MG63 (cell line): ENCODE measurements at regions not wholly inside any gene's neighbourhood (a gene's known extent, or its start where the extent isn't known, plus 50 kb on each side); places are given as distances from the start of the nearest gene placed in this dataset.

Experiments used
- DNase-seq: peaks from one replicate; pipeline ENCODE4 v3.0.0-alpha.2; 2020
- H3K27me3 ChIP-seq: fragments of 250-450 bp; sonication (Bioruptor Pico); 2 replicates; pipeline ENCODE4 v1.5.1; 2020; ENCODE audit warnings: mild to moderate bottlenecking, moderate library complexity
- H3K36me3 ChIP-seq: fragments of 250-450 bp; sonication (Bioruptor Pico); 2 replicates; pipeline ENCODE4 v1.5.1; 2020; ENCODE audit warnings: mild to moderate bottlenecking, moderate library complexity
- H3K4me3 ChIP-seq: fragments of 250-450 bp; sonication (Bioruptor Pico); 2 replicates; pipeline ENCODE4 v1.5.1; 2020; ENCODE audit warnings: mild to moderate bottlenecking, moderate library complexity
- H3K9me3 ChIP-seq: fragments of 250-450 bp; sonication (Bioruptor Pico); 2 replicates; pipeline ENCODE4 v1.5.1; 2020; ENCODE audit warnings: mild to moderate bottlenecking, moderate library complexity

DNA sequence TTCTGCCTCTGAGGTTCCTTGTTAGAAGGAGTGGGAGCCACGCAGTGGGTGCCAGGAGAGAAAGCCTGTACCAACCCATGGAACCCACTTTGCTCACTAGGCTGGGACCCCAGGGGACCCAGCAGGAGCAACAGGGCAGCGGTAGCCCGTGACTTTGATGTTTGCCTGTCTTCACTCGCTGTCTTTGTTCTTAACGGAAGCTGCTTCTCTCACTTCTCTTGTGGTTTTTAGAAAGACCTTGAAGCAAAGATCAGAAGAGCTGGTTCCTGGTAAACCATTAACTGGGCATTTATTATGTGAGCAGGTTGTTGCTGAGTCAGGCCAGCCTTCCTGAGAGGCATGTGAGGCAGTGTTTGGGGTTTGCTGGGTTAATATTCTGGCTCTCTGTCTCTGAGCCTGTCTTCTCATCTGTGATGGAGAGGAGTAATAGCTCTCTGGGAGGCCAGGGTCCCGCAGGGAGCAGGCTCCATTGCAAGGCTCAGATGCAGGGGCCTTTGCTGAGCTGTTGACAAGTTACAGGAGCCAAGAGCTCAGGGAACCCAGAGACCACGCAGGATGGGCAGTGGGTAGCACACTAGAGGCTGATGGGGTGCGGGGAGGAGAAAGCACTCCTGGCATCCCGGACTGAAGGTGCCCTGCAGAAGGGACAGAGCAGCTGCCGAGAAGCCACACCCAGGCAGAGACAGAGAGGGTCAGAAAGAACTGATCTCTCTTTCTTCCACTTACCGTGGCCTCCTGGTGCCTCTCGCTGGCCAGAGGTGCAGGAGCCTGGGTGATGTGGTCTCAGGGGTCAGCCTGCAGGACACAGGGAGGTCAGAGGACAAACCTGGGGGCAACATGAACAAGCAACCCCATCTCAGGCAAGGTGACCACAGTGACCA lies 367.5 kb upstream of the C1orf174 start:
- Histone ChIP-seq H3K36me3 (no peaks in the 10 kb centered on the region), H3K4me3 (no peak overlapping the region), H3K27me3 (no peaks in the 10 kb centered on the region), H3K9me3 (no peaks in the 10 kb centered on the region)
- DNase-seq, result no peak

GRCh38 chr1:4268262-4268888 lies 368.3 kb upstream of the C1orf174 start:
- H3K4me3 ChIP-seq, result no peak overlapping the region
- no peaks in the 10 kb centered on the region for H3K36me3 ChIP-seq
- no peaks in the 10 kb centered on the region for H3K27me3 ChIP-seq
- no peaks in the 10 kb centered on the region for H3K9me3 ChIP-seq
- DNase-seq, result no peak

DNA sequence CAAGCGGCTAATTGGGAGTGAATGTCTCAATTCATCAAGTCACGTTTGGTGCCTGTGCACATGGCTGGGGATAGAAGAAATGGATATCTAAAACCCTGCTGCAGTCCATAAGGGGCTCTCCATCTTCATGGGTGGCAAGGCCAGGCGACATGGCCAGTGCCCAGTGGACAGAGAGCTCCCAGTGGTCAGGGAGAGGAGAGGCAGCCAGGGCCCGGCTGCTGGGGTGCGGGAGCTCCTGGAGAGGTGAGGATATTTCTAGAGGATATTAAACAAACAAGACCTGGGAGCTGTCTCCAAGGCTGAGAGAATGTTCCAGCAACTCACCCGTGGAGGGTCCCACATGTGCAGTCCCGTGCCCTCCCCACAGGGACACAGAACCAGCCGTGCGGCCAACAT lies 368.8 kb upstream of the C1orf174 start:
- Histone ChIP-seq H3K27me3 (no peaks in the 10 kb centered on the region), H3K4me3 (no peak overlapping the region), H3K36me3 (no peaks in the 10 kb centered on the region), H3K9me3 (no peaks in the 10 kb centered on the region)
- DNase-seq, result no peak

DNA sequence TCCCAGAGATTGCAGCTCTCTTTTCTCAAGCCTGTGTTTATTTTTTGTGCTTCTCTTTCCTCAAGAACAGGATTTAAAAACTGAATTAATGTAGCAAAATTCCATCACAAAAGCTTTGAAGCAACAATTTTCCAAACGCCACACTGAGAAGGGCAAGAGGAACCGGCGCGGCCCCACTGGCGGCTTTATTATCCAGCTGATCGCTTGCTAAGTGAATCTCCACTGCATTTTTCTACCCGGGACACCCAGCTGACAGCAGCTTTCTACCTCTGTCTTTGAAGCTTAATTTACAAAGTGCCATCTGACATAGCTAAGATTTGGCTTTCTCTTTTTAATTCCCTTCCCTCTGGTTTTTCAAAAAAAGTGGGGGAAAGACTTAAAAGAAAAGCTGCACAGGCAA lies 369.3 kb upstream of the C1orf174 start:
- Histone ChIP-seq H3K27me3 (no peaks in the 10 kb centered on the region), H3K9me3 (no peaks in the 10 kb centered on the region), H3K4me3 (no peak overlapping the region), H3K36me3 (no peaks in the 10 kb centered on the region)
- no peak for DNase-seq

DNA sequence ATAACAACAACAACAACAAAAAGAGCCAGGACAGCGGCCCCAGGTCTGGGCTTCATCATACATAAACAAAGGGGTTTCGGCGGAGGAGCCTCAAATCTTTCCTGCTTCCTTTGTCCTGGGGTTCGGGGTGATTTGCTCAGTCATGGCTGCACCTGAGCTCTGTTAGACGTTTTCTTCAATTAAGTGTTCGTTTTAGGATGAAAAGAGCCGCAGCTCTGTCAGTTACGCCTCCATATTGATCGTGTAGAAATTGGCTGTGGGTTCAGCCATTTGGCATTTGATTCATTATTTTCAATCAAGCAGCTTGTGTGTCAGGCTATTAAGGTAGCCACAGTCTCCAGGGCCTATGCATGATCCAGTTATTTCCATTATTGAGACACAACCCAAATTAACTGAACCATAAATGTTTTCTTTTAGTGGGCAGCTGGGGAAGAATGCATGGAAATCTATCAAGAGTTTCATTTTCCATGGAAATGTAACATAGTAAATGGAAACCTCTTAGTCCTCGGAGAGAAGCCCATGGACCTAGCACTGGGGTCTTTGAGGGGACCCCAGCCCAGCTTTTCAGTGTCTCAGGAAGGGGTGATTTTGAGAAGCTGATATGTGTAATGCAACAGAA lies 370.0 kb upstream of the C1orf174 start:
- no peaks in the 10 kb centered on the region for H3K27me3 ChIP-seq
- no peaks in the 10 kb centered on the region for H3K9me3 ChIP-seq
- DNase-seq, result no peak
- H3K36me3 ChIP-seq, result no peaks in the 10 kb centered on the region
- H3K4me3 ChIP-seq, result no peak overlapping the region

DNA sequence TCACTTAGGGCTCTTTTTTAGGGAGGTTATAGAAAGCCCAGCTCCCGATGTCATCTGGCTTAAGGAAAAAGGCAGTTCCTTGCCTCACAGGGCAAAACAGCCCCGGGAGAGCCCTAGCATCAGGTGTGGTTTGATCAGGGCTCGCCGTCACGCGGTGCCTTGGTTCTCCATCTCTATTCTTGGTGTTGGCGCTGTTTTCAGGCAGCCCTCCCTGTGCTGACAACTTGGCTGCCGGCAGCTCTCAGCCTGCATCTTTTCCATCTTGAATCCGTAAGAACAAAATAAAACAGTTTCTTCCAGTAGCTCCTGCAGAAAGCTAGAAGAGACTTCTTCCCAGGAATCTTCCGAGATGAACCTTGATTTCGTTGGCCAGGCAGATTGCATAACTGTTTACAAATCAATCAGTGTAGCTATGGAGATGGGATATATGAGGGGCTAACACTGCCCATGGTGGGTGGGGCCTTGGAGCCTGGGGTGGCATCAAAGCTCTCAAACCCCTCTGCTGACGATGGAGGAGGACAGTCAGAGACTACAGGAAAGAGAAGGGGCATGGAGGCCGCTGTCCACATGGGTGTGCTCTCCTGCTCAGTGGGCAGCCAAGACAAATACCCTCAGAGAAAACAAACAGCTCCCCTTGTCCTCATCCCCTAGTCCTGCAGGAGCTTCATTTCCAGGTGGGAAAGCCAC lies 370.7 kb upstream of the C1orf174 start:
- H3K36me3 ChIP-seq, result no peaks in the 10 kb centered on the region
- H3K9me3 ChIP-seq, result no peaks in the 10 kb centered on the region
- DNase-seq, result no peak
- no peaks in the 10 kb centered on the region for H3K27me3 ChIP-seq
- H3K4me3 ChIP-seq, result no peak overlapping the region

- H3K9me3 ChIP-seq, result no peaks in the 10 kb centered on the region
- no peak overlapping the region for H3K4me3 ChIP-seq
- DNase-seq, result no peak
- no peaks in the 10 kb centered on the region for H3K36me3 ChIP-seq
- H3K27me3 ChIP-seq, result no peaks in the 10 kb centered on the region
These were observed 371.4 kb upstream of the C1orf174 start for GRCh38 chr1:4271338-4271998.

- Histone ChIP-seq H3K36me3 (no peaks in the 10 kb centered on the region), H3K27me3 (no peaks in the 10 kb centered on the region), H3K4me3 (no peak overlapping the region), H3K9me3 (no peaks in the 10 kb centered on the region)
- DNase-seq, result no peak
These were observed 372.5 kb upstream of the C1orf174 start for GRCh38 chr1:4272568-4272967.

DNA sequence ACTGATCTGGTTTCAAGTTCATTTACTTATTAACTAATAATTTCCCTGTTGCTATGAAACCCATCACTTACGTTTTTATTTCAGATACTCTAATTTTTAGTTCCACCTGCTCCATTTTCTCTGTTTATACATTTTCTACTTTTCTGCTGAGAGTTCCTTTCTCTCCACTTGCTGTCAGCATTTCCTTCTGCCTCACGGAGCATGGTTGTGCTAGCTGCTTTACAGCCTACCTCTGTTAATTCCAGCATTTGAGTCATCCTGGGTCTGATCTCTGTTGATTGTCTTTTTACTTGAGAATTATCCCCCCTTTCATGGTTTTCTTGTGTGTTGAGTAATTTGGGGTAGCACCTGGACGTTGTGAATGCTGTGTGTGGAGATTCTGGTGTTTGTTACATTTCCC lies 373.2 kb upstream of the C1orf174 start:
- no peak for DNase-seq
- H3K4me3 ChIP-seq, result no peak overlapping the region
- no peaks in the 10 kb centered on the region for H3K9me3 ChIP-seq
- H3K27me3 ChIP-seq, result no peaks in the 10 kb centered on the region
- H3K36me3 ChIP-seq, result no peaks in the 10 kb centered on the region

- DNase-seq, result no peak
- no peaks in the 10 kb centered on the region for H3K27me3 ChIP-seq
- H3K4me3 ChIP-seq, result no peak overlapping the region
- H3K36me3 ChIP-seq, result no peaks in the 10 kb centered on the region
- H3K9me3 ChIP-seq, result no peaks in the 10 kb centered on the region
These were observed 373.7 kb upstream of the C1orf174 start for GRCh38 chr1:4273747-4274146.

GRCh38 chr1:4275083-4275482 lies 375.0 kb upstream of the C1orf174 start:
- Histone ChIP-seq H3K9me3 (no peaks in the 10 kb centered on the region), H3K27me3 (no peaks in the 10 kb centered on the region), H3K36me3 (no peaks in the 10 kb centered on the region), H3K4me3 (no peak overlapping the region)
- DNase-seq, result no peak

- no peak for DNase-seq
- no peaks in the 10 kb centered on the region for H3K27me3 ChIP-seq
- no peaks in the 10 kb centered on the region for H3K36me3 ChIP-seq
- no peak overlapping the region for H3K4me3 ChIP-seq
- H3K9me3 ChIP-seq, result no peaks in the 10 kb centered on the region
These were observed 376.2 kb upstream of the C1orf174 start for GRCh38 chr1:4276238-4276637.

DNA sequence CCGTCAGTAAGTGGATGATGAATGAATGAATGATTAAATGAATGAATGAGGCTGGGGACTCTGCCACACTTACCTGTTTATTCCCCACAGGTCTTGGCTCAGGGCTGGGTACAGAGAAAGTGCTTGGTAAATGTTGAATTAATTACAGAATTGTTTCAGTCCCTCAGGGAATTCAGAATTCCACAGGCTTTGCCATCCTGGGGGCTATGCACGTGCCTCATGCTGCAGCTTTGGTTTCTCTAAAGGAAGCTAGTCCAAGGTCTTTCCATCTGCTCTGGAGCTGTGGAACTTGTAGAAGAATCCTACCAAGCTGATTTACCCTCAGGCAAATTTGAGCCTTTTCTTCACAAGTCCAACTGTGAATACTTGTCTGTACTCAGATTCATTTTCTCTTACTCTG lies 376.8 kb upstream of the AJAP1 start:
- Histone ChIP-seq H3K4me3 (no peak overlapping the region), H3K27me3 (no peaks in the 10 kb centered on the region), H3K36me3 (no peaks in the 10 kb centered on the region), H3K9me3 (no peaks in the 10 kb centered on the region)
- no peak for DNase-seq

- H3K27me3 ChIP-seq, result no peaks in the 10 kb centered on the region
These were observed 369.4 kb upstream of the AJAP1 start for GRCh38 chr1:4284976-4285375.

DNA sequence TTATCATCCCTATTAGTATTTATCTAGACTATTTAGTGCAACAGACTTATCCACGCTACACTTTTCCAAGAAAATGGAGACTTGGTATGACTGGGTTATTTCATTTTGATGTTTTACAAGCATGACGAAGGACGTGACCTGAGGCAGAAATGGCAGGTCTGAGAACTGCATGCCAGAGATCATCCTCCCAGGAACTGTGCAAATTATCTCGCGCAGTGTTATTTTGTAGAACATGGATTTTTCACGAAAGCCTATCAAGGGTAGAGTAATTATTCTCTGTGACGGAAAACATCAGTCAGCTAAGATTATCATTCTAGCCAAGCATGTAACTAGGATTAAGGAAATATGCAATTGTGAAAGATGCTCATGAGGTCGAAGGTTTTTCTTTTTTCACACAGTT lies 361.5 kb upstream of the AJAP1 start:
- no peaks in the 10 kb centered on the region for H3K9me3 ChIP-seq
- H3K4me3 ChIP-seq, result no peak overlapping the region
- no peaks in the 10 kb centered on the region for H3K36me3 ChIP-seq
- H3K27me3 ChIP-seq, result no peaks in the 10 kb centered on the region
- no peak for DNase-seq

More at GRCh38 chr1:4284976-4285375, 369.4 kb upstream of the AJAP1 start:
- no peak for DNase-seq
- Histone ChIP-seq H3K9me3 (no peaks in the 10 kb centered on the region), H3K4me3 (no peak overlapping the region), H3K36me3 (no peaks in the 10 kb centered on the region)

- no peaks in the 10 kb centered on the region for H3K27me3 ChIP-seq
- H3K9me3 ChIP-seq, result no peaks in the 10 kb centered on the region
- no peaks in the 10 kb centered on the region for H3K36me3 ChIP-seq
- no peak for DNase-seq
- H3K4me3 ChIP-seq, result no peak overlapping the region
These were observed 355.9 kb upstream of the AJAP1 start for GRCh38 chr1:4298361-4299083.
